ENCODE measurements at regions not wholly inside any gene's neighbourhood (a gene's known extent, or its start where the extent isn't known, plus 50 kb on each side); places are given as distances from the start of the nearest gene placed in this dataset.

GRCh38 chr13:111567637-111568036 is 247.2 kb downstream of the TEX29 start:
- DNase-seq (ENCODE audit: low spot score): no peak
- in situ Hi-C loops (cut with MboI; ENCODE audit: low sequenced_read_pairs, unreplicated experiment): no loop called here
- TF ChIP-seq CTCF (IDR thresholded peaks at IDR 0.05; ENCODE audit: borderline replicate concordance, control extremely low read depth, extremely low read depth, insufficient read depth, missing control alignments): no peak

GRCh38 chr13:111568290-111568689 is 247.8 kb downstream of the TEX29 start:
- in situ Hi-C loops (cut with MboI; ENCODE audit: low sequenced_read_pairs, unreplicated experiment): no loop called here
- no peak for DNase-seq (ENCODE audit: low spot score)
- no peak for TF ChIP-seq CTCF (IDR thresholded peaks at IDR 0.05; ENCODE audit: borderline replicate concordance, control extremely low read depth, extremely low read depth, insufficient read depth, missing control alignments)

GRCh38 chr13:111570911-111571310 is 250.5 kb downstream of the TEX29 start:
- in situ Hi-C loops (cut with MboI; ENCODE audit: low sequenced_read_pairs, unreplicated experiment): no loop called here

GRCh38 chr13:111572956-111573761 is 252.7 kb downstream of the TEX29 start:
- no peak for DNase-seq (ENCODE audit: low spot score)
- in situ Hi-C loops (cut with MboI; ENCODE audit: low sequenced_read_pairs, unreplicated experiment): no loop called here
- TF ChIP-seq CTCF (IDR thresholded peaks at IDR 0.05; ENCODE audit: borderline replicate concordance, control extremely low read depth, extremely low read depth, insufficient read depth, missing control alignments): no peak

More at GRCh38 chr13:111570911-111571310, 250.5 kb downstream of the TEX29 start:
- no peak for DNase-seq (ENCODE audit: low spot score)
- TF ChIP-seq CTCF (IDR thresholded peaks at IDR 0.05; ENCODE audit: borderline replicate concordance, control extremely low read depth, extremely low read depth, insufficient read depth, missing control alignments): no peak

GRCh38 chr13:111573801-111574200 is 253.4 kb downstream of the TEX29 start:
- no peak for DNase-seq (ENCODE audit: low spot score)
- in situ Hi-C loops (cut with MboI; ENCODE audit: low sequenced_read_pairs, unreplicated experiment): no loop called here
- TF ChIP-seq CTCF (IDR thresholded peaks at IDR 0.05; ENCODE audit: borderline replicate concordance, control extremely low read depth, extremely low read depth, insufficient read depth, missing control alignments): no peak

GRCh38 chr13:111575276-111575675 is 254.8 kb downstream of the TEX29 start:
- DNase-seq (ENCODE audit: low spot score): no peak
- TF ChIP-seq CTCF (IDR thresholded peaks at IDR 0.05; ENCODE audit: borderline replicate concordance, control extremely low read depth, extremely low read depth, insufficient read depth, missing control alignments): no peak
- in situ Hi-C loops (cut with MboI; ENCODE audit: low sequenced_read_pairs, unreplicated experiment): no loop called here

Measured in GM13976 (cell line).